Fibroblast of lung (primary cell): ENCODE measurements at regions not wholly inside any gene's neighbourhood (a gene's known extent, or its start where the extent isn't known, plus 50 kb on each side); places are given as distances from the start of the nearest gene placed in this dataset.

Source experiments
- DNase-seq, 2 donors: peaks; one replicate each; pipeline versions ENCODE4 v3.0.0 to v3.0.0-alpha.2; 2010; ENCODE audit warnings: low read depth in 2 of 2
- H2AFZ ChIP-seq: 2 replicates; pipeline ENCODE4 v1.5.1; 2012; ENCODE audit warnings: low read length, control low read depth, inconsistent platforms
- H3K27ac ChIP-seq: 2 replicates; pipeline ENCODE4 v1.5.1; 2011; ENCODE audit warnings: low read length, control low read depth; ENCODE audit not compliant: insufficient read depth
- H3K27me3 ChIP-seq: 2 replicates; pipeline ENCODE4 v1.5.1; 2011; ENCODE audit warnings: mild to moderate bottlenecking, low read length; ENCODE audit not compliant: control insufficient read depth, insufficient read depth
- H3K36me3 ChIP-seq: 2 replicates; pipeline ENCODE4 v1.5.1; 2011; ENCODE audit warnings: low read length; ENCODE audit not compliant: control insufficient read depth, insufficient read depth
- H3K4me1 ChIP-seq: 2 replicates; pipeline ENCODE4 v1.5.1; 2011; ENCODE audit warnings: low read length; ENCODE audit not compliant: control insufficient read depth, insufficient read depth; ENCODE audit errors: extremely low read depth
- H3K4me2 ChIP-seq: 2 replicates; pipeline ENCODE4 v1.5.1; 2011; ENCODE audit warnings: low read length, control low read depth; ENCODE audit not compliant: insufficient read depth; ENCODE audit errors: extremely low read depth
- H3K4me3 ChIP-seq, 4 experiments: fragments of 200-600 bp in 1 of 4; sonication (generic) in 1 of 4; replicated peaks in 1 of 4; 2 replicates each; pipeline ENCODE4 v1.5.1; 2011 to 2016; ENCODE audit warnings: low read length in 4 of 4, low read depth in 3 of 4, mild to moderate bottlenecking in 3 of 4, control low read depth in 2 of 4, inconsistent platforms in 1 of 4, mixed read lengths in 1 of 4; ENCODE audit not compliant: insufficient read depth in 1 of 4; ENCODE audit errors: control extremely low read depth in 1 of 4
- H3K79me2 ChIP-seq: 2 replicates; pipeline ENCODE4 v1.5.1; 2012; ENCODE audit warnings: mild to moderate bottlenecking, low read length, inconsistent platforms; ENCODE audit not compliant: control insufficient read depth, insufficient read depth
- H3K9ac ChIP-seq: 2 replicates; pipeline ENCODE4 v1.5.1; 2011; ENCODE audit warnings: mild to moderate bottlenecking, low read length, control low read depth; ENCODE audit not compliant: insufficient read depth
- H3K9me3 ChIP-seq: 2 replicates; pipeline ENCODE4 v1.5.1; 2012; ENCODE audit warnings: low read depth, low read length; ENCODE audit not compliant: control insufficient read depth, insufficient read depth
- H4K20me1 ChIP-seq: 2 replicates; pipeline ENCODE4 v1.5.1; 2011; ENCODE audit warnings: low read length; ENCODE audit not compliant: control insufficient read depth, insufficient read depth; ENCODE audit errors: extremely low read depth
- EZH2 ChIP-seq: IDR thresholded peaks from 2 replicates; pipeline ENCODE4 v1.5.1; 2012; ENCODE audit warnings: low read length, control low read depth, mild to moderate bottlenecking; ENCODE audit errors: missing control alignments
- TF ChIP-seq, protein P1 (sequence below), 2 donors: IDR thresholded peaks in 1 of 2; conservative IDR thresholded peaks in 1 of 2; 1 replicate in 1 of 2; 2 replicates in 1 of 2; pipeline ENCODE4 v1.5.1; 2011 to 2012; ENCODE audit warnings: low read length in 2 of 2, control low read depth in 1 of 2, inconsistent platforms in 1 of 2, low read depth in 1 of 2, mild to moderate bottlenecking in 1 of 2

DNA sequence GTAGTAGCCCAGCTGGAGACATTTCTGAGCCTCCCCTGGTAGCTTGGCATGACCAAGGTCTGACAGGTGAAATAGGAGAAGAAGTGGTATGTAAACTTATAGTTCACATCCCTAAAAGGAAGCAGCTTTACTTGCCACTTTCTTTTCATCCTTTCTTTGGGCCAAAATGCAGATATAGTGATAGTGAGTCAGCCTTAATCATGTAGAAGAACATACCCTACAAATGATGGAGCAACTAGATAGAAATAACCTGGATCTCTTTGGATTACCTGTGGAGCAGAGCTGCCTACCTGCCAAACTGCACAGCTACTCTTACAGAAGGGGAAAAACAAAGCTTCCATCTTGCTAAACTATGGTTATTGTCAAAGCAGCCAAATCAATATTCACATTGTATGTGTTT is 106.7 kb upstream of the LCORL start:
- H3K79me2 ChIP-seq = no peaks in the 10 kb centered on the region
- no peaks in the 10 kb centered on the region for H3K9me3 ChIP-seq
- H3K36me3 ChIP-seq = no peaks in the 10 kb centered on the region
- no peak for DNase-seq
- no peaks in the 10 kb centered on the region for H4K20me1 ChIP-seq
- H3K9ac ChIP-seq = no peak overlapping the region
- no peak overlapping the region for H2AFZ ChIP-seq
- TF ChIP-seq EZH2 = no peak
- TF ChIP-seq, protein P1, sequence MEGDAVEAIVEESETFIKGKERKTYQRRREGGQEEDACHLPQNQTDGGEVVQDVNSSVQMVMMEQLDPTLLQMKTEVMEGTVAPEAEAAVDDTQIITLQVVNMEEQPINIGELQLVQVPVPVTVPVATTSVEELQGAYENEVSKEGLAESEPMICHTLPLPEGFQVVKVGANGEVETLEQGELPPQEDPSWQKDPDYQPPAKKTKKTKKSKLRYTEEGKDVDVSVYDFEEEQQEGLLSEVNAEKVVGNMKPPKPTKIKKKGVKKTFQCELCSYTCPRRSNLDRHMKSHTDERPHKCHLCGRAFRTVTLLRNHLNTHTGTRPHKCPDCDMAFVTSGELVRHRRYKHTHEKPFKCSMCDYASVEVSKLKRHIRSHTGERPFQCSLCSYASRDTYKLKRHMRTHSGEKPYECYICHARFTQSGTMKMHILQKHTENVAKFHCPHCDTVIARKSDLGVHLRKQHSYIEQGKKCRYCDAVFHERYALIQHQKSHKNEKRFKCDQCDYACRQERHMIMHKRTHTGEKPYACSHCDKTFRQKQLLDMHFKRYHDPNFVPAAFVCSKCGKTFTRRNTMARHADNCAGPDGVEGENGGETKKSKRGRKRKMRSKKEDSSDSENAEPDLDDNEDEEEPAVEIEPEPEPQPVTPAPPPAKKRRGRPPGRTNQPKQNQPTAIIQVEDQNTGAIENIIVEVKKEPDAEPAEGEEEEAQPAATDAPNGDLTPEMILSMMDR (conservative IDR thresholded peaks at IDR 0.05 in 1 of 2, IDR thresholded peaks at IDR 0.05 in 1 of 2; ENCODE audit: low read depth in 1 of 2, low read length in 2 of 2) = no peak
- no peaks in the 10 kb centered on the region for H3K27me3 ChIP-seq
- H3K4me3 ChIP-seq = no peak overlapping the region
- H3K4me1 ChIP-seq = no peaks in the 10 kb centered on the region
- H3K27ac ChIP-seq = no peak overlapping the region
- H3K4me2 ChIP-seq = no peak overlapping the region

DNA sequence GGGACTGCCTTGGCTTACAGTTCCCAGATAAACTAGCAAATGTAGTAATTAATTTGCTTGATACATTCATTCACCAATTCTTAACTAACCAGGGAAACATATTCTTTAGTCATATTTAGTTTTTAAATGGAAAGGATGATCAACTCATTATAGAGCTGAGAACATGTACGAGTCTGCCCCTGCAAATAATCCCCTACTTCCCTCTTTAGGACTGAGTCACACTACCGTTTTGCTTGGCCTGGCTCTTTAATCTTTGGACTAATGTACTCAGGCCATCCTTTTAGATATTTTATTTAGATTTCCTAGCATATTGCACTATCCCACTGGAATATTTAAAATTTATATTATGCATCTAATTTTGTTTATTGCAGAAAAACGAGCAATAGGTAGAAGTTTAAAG is 105.5 kb upstream of the LCORL start:
- Histone ChIP-seq H4K20me1 (no peaks in the 10 kb centered on the region), H3K9me3 (no peaks in the 10 kb centered on the region), H3K4me1 (no peaks in the 10 kb centered on the region), H3K36me3 (no peaks in the 10 kb centered on the region), H3K79me2 (no peaks in the 10 kb centered on the region), H3K4me3 (no peak overlapping the region), H3K4me2 (no peak overlapping the region), H2AFZ (no peak overlapping the region), H3K27me3 (no peaks in the 10 kb centered on the region), H3K27ac (no peak overlapping the region), H3K9ac (no peak overlapping the region)
- TF ChIP-seq EZH2 = no peak
- TF ChIP-seq, protein P1 (conservative IDR thresholded peaks at IDR 0.05 in 1 of 2, IDR thresholded peaks at IDR 0.05 in 1 of 2; ENCODE audit: low read depth in 1 of 2, low read length in 2 of 2) = no peak
- no peak for DNase-seq

DNA sequence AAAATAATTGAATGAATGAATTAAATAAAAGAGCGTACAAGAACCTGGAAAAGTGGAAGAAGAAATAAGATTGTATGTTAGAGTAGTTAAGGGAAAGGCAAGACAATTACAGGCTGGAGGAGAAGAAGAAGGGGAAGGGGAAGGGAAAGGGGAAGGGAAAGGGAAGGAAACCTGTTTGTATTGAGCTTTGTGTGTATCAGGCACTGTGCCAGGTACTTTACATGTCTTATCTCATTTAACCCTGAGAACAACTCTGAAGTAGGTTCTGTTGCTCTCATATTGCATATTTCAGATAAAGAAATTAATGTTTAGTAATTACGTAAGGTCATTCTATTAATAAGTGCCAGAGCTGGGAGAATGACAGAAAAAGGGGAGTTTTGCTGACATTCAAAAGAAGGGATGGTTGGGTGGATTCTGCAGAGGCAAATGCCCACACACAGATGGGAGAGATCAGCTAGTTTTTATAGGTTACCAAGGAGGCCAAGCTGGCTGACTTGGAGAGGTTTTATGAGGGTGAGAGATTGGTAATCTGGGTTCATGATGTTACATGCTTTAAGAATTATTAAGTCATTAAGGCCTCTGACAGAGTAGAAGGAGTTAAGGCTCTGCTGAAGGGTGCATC is 92.3 kb upstream of the LCORL start:
- H3K4me2 ChIP-seq = no peak overlapping the region
- no peaks in the 10 kb centered on the region for H3K27me3 ChIP-seq

More for the DNA sequence above, 92.3 kb upstream of the LCORL start:
- H3K9me3 ChIP-seq = no peaks in the 10 kb centered on the region
- no peaks in the 10 kb centered on the region for H3K79me2 ChIP-seq
- no peak overlapping the region for H3K27ac ChIP-seq
- H3K4me1 ChIP-seq = no peaks in the 10 kb centered on the region
- H2AFZ ChIP-seq = no peak overlapping the region
- H3K9ac ChIP-seq = no peak overlapping the region
- DNase-seq = no peak
- TF ChIP-seq, protein P1 (conservative IDR thresholded peaks at IDR 0.05 in 1 of 2, IDR thresholded peaks at IDR 0.05 in 1 of 2; ENCODE audit: low read depth in 1 of 2, low read length in 2 of 2) = no peak
- TF ChIP-seq EZH2 = no peak
- no peaks in the 10 kb centered on the region for H4K20me1 ChIP-seq
- no peak overlapping the region for H3K4me3 ChIP-seq
- H3K36me3 ChIP-seq = no peaks in the 10 kb centered on the region
